Uterus (tissue), 2 donors: ENCODE measurements at regions not wholly inside any gene's neighbourhood (a gene's known extent, or its start where the extent isn't known, plus 50 kb on each side); places are given as distances from the start of the nearest gene placed in this dataset.

Source experiments
- POLR2A ChIP-seq, 2 donors: fragments of 450-650 bp; IDR thresholded peaks; one replicate each; pipeline ENCODE4 v1.6.1; 2016; ENCODE audit warnings: antibody characterized with exemption in 2 of 2, mild to moderate bottlenecking in 1 of 2, moderate library complexity in 1 of 2
- TF ChIP-seq, protein P1 (sequence below), 4 experiments: fragments of 200-600 bp in 2 of 4; fragments of 450-650 bp in 2 of 4; sonication (generic) in 2 of 4; IDR thresholded peaks; one replicate each; pipeline ENCODE4 v1.5.1; 2016 to 2019; ENCODE audit warnings: antibody characterized with exemption in 4 of 4, mild to moderate bottlenecking in 2 of 4, moderate library complexity in 1 of 4

DNA sequence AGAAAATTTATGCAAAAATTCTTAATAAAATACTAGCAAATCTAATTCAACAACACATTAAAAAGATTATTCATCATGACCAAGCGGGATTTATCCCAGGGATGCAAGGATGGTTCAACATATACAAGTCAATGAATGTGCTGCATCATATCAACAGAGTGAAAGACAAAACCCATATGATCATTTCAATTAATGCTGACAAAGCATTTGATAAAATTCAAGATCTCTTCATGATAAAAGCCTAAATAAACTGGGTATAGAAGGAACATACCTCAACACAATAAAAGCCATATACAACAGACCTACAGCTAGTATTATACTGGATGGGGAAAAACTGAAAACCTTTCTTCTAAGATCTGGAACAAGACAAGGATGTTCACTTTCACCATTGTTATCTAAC, 89.7 kb downstream of the KBTBD8 start:
- TF ChIP-seq, protein P1, sequence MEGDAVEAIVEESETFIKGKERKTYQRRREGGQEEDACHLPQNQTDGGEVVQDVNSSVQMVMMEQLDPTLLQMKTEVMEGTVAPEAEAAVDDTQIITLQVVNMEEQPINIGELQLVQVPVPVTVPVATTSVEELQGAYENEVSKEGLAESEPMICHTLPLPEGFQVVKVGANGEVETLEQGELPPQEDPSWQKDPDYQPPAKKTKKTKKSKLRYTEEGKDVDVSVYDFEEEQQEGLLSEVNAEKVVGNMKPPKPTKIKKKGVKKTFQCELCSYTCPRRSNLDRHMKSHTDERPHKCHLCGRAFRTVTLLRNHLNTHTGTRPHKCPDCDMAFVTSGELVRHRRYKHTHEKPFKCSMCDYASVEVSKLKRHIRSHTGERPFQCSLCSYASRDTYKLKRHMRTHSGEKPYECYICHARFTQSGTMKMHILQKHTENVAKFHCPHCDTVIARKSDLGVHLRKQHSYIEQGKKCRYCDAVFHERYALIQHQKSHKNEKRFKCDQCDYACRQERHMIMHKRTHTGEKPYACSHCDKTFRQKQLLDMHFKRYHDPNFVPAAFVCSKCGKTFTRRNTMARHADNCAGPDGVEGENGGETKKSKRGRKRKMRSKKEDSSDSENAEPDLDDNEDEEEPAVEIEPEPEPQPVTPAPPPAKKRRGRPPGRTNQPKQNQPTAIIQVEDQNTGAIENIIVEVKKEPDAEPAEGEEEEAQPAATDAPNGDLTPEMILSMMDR (IDR thresholded peaks at IDR 0.05) = no peak
- TF ChIP-seq POLR2A (IDR thresholded peaks at IDR 0.05) = no peak
